ENCODE measurements at regions not wholly inside any gene's neighbourhood (a gene's known extent, or its start where the extent isn't known, plus 50 kb on each side); places are given as distances from the start of the nearest gene placed in this dataset.
"Not testable (repeated sequence)": the region's sequence is repeated elsewhere in the genome, so short reads cannot be mapped to it uniquely, and the experiment has no call there.

DNA sequence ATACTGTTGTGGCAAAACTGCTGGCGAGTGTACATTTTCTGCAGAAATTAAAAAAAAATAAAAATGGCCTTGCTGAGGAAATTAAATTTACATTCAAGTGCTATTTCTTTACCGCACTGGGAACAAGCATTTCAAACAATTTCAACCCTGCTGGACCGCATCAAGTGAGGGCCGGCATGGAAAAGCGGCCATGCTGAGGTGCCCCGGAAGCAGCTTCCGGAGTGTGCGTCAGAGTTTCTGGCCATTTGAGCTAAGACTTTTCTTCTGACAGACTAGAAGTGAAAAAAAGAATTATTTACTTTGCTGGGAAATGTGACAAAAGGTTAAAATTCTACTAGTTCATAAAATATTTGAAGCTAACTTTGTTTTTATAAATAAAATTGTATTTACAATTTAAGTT, 337.0 kb downstream of the CACNA1B start:
- TF ChIP-seq CTCF (optimal IDR thresholded peaks at IDR 0.05 in 1 of 3, IDR thresholded peaks at IDR 0.05 in 1 of 3, conservative IDR thresholded peaks at IDR 0.05 in 1 of 3; ENCODE audit: extremely low read depth in 1 of 3, insufficient read depth in 2 of 3, low read length in 3 of 3); EZH2 (IDR thresholded peaks at IDR 0.05; ENCODE audit: low read length): not testable (repeated sequence)
